AG09319 (cell line): ENCODE measurements at regions not wholly inside any gene's neighbourhood (a gene's known extent, or its start where the extent isn't known, plus 50 kb on each side); places are given as distances from the start of the nearest gene placed in this dataset.

Experiments
- DNase-seq: peaks from one replicate; pipeline ENCODE4 v3.0.0-alpha.2; 2010; ENCODE audit warnings: low read depth; ENCODE audit errors: extremely low read depth
- CTCF ChIP-seq: IDR thresholded peaks from 2 replicates; pipeline ENCODE4 v1.5.1; 2011; ENCODE audit warnings: low read depth, mild to moderate bottlenecking, inconsistent platforms, low read length, moderate library complexity

GRCh38 chr18:56185126-56185525, 453.3 kb downstream of the TXNL1 start:
- TF ChIP-seq CTCF: no peak
- DNase-seq: no peak

- no peak for TF ChIP-seq CTCF
- DNase-seq: no peak
Observed at GRCh38 chr18:56176751-56177150, 461.6 kb downstream of the TXNL1 start.

- no peak for DNase-seq
- no peak for TF ChIP-seq CTCF
Observed at GRCh38 chr18:56175330-56176001, 462.9 kb downstream of the TXNL1 start.

GRCh38 chr18:56173542-56174220, 464.7 kb downstream of the TXNL1 start:
- no peak for TF ChIP-seq CTCF
- DNase-seq: no peak

GRCh38 chr18:56172527-56172926, 465.9 kb downstream of the TXNL1 start:
- no peak for DNase-seq
- no peak for TF ChIP-seq CTCF

GRCh38 chr18:56171848-56172247, 466.5 kb downstream of the TXNL1 start:
- DNase-seq: no peak
- no peak for TF ChIP-seq CTCF

GRCh38 chr18:56168049-56168781, 470.2 kb downstream of the TXNL1 start:
- DNase-seq: peak; percentile 7
- TF ChIP-seq CTCF: no peak
